ENCODE measurements at regions not wholly inside any gene's neighbourhood (a gene's known extent, or its start where the extent isn't known, plus 50 kb on each side); places are given as distances from the start of the nearest gene placed in this dataset.
"Not testable (repeated sequence)": the region's sequence is repeated elsewhere in the genome, so short reads cannot be mapped to it uniquely, and the experiment has no call there.

GRCh38 chr22:16727491-16727890, 97.7 kb downstream of the XKR3 start:
- not testable (repeated sequence) for TF ChIP-seq POLR2AphosphoS5 (IDR thresholded peaks at IDR 0.05); CTCF (IDR thresholded peaks at IDR 0.05 in 8 of 11, conservative IDR thresholded peaks at IDR 0.05 in 3 of 11); POLR2A (IDR thresholded peaks at IDR 0.05)
